Naive thymus-derived CD4-positive, alpha-beta T cell (primary cell): ENCODE measurements at regions not wholly inside any gene's neighbourhood (a gene's known extent, or its start where the extent isn't known, plus 50 kb on each side); places are given as distances from the start of the nearest gene placed in this dataset.
"Not testable (repeated sequence)": the region's sequence is repeated elsewhere in the genome, so short reads cannot be mapped to it uniquely, and the experiment has no call there.

Source experiments
- ATAC-seq: fragments of 150-1000 bp; cut with Tn5 transposase; 2 replicates; pipeline ENCODE4 v1.10.0; 2021; ENCODE audit warnings: mild to moderate bottlenecking, moderate library complexity
- CTCF ChIA-PET: fragments of 350-600 bp; sonication (Branson Sonifier 250); formaldehyde crosslinking; loops from one replicate; lab custom pipeline; 2021; ENCODE audit warnings: antibody characterized with exemption; lab: Charles Lee
- POLR2A ChIA-PET: fragments of 350-600 bp; sonication (Branson Sonifier 250); formaldehyde crosslinking; loops from one replicate; lab custom pipeline; 2021; ENCODE audit warnings: antibody characterized with exemption, inconsistent platforms; lab: Charles Lee
- DNase-seq, 9 donors: peaks; one replicate each; pipeline versions ENCODE4 v3.0.0 to v3.0.0-alpha.2; 2020 to 2022; ENCODE audit warnings: mixed read lengths in 1 of 9
- H3K27ac ChIP-seq: one replicate; pipeline ENCODE4 v1.7.0; 2013; ENCODE audit warnings: mild to moderate bottlenecking, low read depth, low read length, moderate library complexity
- H3K27me3 ChIP-seq, 2 donors: one replicate each; pipeline ENCODE4 v1.7.0; 2013; ENCODE audit warnings: low read length in 2 of 2, mild to moderate bottlenecking in 2 of 2, moderate library complexity in 2 of 2; ENCODE audit not compliant: control insufficient read depth in 2 of 2, insufficient read depth in 2 of 2
- H3K36me3 ChIP-seq, 3 experiments: 1 replicate in 2 of 3; 2 replicates in 1 of 3; pipeline ENCODE4 v1.7.0; 2013; ENCODE audit warnings: low read length in 3 of 3, mild to moderate bottlenecking in 3 of 3, moderate library complexity in 1 of 3; ENCODE audit not compliant: insufficient read depth in 3 of 3, control insufficient read depth in 2 of 3
- H3K4me1 ChIP-seq, 2 donors: one replicate each; pipeline ENCODE4 v1.7.0; 2013; ENCODE audit warnings: low read length in 2 of 2, mild to moderate bottlenecking in 2 of 2, moderate library complexity in 1 of 2; ENCODE audit not compliant: control insufficient read depth in 2 of 2, insufficient read depth in 2 of 2
- H3K4me3 ChIP-seq: 2 replicates; pipeline ENCODE4 v1.7.0; 2013; ENCODE audit warnings: mild to moderate bottlenecking, low read length
- H3K9me3 ChIP-seq, 3 experiments: 1 replicate in 2 of 3; 2 replicates in 1 of 3; pipeline ENCODE4 v1.7.0; 2013; ENCODE audit warnings: low read length in 3 of 3; ENCODE audit not compliant: control insufficient read depth in 2 of 3
- H3K27ac Mint-ChIP-seq, 9 donors: one replicate each; pipeline ENCODE4 v1.8.0; 2020 to 2022; ENCODE audit warnings: mixed read lengths in 9 of 9, mild to moderate bottlenecking in 8 of 9, moderate library complexity in 5 of 9, inconsistent platforms in 2 of 9
- H3K27me3 Mint-ChIP-seq, 5 donors: one replicate each; pipeline ENCODE4 v1.8.0; 2021 to 2022; ENCODE audit warnings: mixed read lengths in 5 of 5, mild to moderate bottlenecking in 1 of 5
- H3K36me3 Mint-ChIP-seq, 5 donors: one replicate each; pipeline ENCODE4 v1.8.0; 2020 to 2022; ENCODE audit warnings: mixed read lengths in 5 of 5, mild to moderate bottlenecking in 3 of 5, inconsistent platforms in 1 of 5
- H3K4me1 Mint-ChIP-seq, 7 donors: one replicate each; pipeline ENCODE4 v1.8.0; 2020 to 2022; ENCODE audit warnings: mixed read lengths in 7 of 7, mild to moderate bottlenecking in 3 of 7, inconsistent platforms in 1 of 7
- H3K4me3 Mint-ChIP-seq, 10 donors: one replicate each; pipeline ENCODE4 v1.8.0; 2020 to 2022; ENCODE audit warnings: mild to moderate bottlenecking in 10 of 10, mixed read lengths in 10 of 10, moderate library complexity in 6 of 10, inconsistent platforms in 2 of 10
- H3K9me3 Mint-ChIP-seq, 11 donors: one replicate each; pipeline ENCODE4 v1.8.0; 2020 to 2022; ENCODE audit warnings: mixed read lengths in 11 of 11, mild to moderate bottlenecking in 4 of 11, inconsistent platforms in 1 of 11, moderate library complexity in 1 of 11
- intact Hi-C, 2 donors: fragments of 100-400 bp; cut with micrococcal nuclease; formaldehyde crosslinking; loops; one replicate each; pipeline ENCODE4 v1.15.1; 2023

- Histone ChIP-seq H3K27me3 (no peaks in the 10 kb centered on the region), H3K4me3 (no peak overlapping the region), H3K4me1 (no peaks in the 10 kb centered on the region), H3K27ac (no peak overlapping the region), H3K9me3 (no peaks in the 10 kb centered on the region), H3K36me3 (no peaks in the 10 kb centered on the region)
- Mint-ChIP-seq H3K9me3 (peaks cover 0 to 5% (median 1%) of the 10 kb centered on the region in 11 donors), H3K36me3 (no peaks in the 10 kb centered on the region), H3K27me3 (peaks cover 8 to 48% (median 39%) of the 10 kb centered on the region in 5 donors), H3K4me1 (no peaks in the 10 kb centered on the region), H3K4me3 (no peak overlapping the region), H3K27ac (no peak overlapping the region)
- CTCF ChIA-PET: no interaction called here
- POLR2A ChIA-PET: no interaction called here
- intact Hi-C loops: no loop called here
- DNase-seq (no peak), ATAC-seq (no peak)
Measured at GRCh38 chr11:114799476-114799875, 121.1 kb downstream of the NXPE2 start.

DNA sequence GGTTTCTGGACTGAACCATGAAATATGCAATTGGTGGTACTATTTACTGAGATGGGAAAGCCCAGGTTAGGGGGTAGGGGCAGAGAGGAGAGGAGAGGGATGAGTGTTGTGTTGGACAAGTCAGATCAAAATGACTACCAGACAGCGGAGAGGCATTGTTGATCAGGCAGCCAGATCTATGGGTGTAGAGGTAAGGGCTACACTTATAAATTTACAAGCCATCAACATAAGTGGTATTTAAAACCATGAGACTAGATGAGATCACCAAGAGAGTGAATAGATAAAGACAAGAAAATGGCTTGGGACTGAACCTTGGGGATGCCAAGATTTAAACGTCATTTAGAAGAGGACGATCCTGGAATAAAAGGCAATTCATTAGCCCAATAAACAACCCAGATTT is 123.4 kb downstream of the NXPE2 start:
- Histone ChIP-seq H3K27ac (no peak overlapping the region), H3K9me3 (no peaks in the 10 kb centered on the region), H3K4me3 (no peak overlapping the region), H3K27me3 (no peaks in the 10 kb centered on the region), H3K36me3 (no peaks in the 10 kb centered on the region), H3K4me1 (no peaks in the 10 kb centered on the region)
- H3K36me3 Mint-ChIP-seq: no peaks in the 10 kb centered on the region
- peaks cover 8 to 39% (median 35%) of the 10 kb centered on the region in 5 donors for H3K27me3 Mint-ChIP-seq
- H3K4me3 Mint-ChIP-seq: no peak overlapping the region
- H3K4me1 Mint-ChIP-seq: no peaks in the 10 kb centered on the region
- ChIA-PET POLR2A (no interaction called here), CTCF (no interaction called here)
- intact Hi-C loops: no loop called here
- H3K27ac Mint-ChIP-seq: no peak overlapping the region
- ATAC-seq: no peak
- DNase-seq: no peak
- H3K9me3 Mint-ChIP-seq: peaks cover 0 to 7% (median 4%) of the 10 kb centered on the region in 11 donors

- no peaks in the 10 kb centered on the region for H3K9me3 ChIP-seq
- H3K9me3 Mint-ChIP-seq: peaks cover 0 to 7% (median 4%) of the 10 kb centered on the region in 11 donors
- H3K4me1 ChIP-seq: no peaks in the 10 kb centered on the region
- intact Hi-C loops: no loop called here
- H3K4me3 ChIP-seq: no peak overlapping the region
- no peak overlapping the region for H3K27ac ChIP-seq
- H3K27ac Mint-ChIP-seq: no peak overlapping the region
- POLR2A ChIA-PET: no interaction called here
- H3K4me3 Mint-ChIP-seq: no peak overlapping the region
- ATAC-seq: no peak
- H3K27me3 Mint-ChIP-seq: peaks cover 8 to 39% (median 34%) of the 10 kb centered on the region in 5 donors
- no peaks in the 10 kb centered on the region for H3K27me3 ChIP-seq
- CTCF ChIA-PET: no interaction called here
- H3K4me1 Mint-ChIP-seq: no peaks in the 10 kb centered on the region
- no peak for DNase-seq
- H3K36me3 ChIP-seq: no peaks in the 10 kb centered on the region
- H3K36me3 Mint-ChIP-seq: no peaks in the 10 kb centered on the region
Measured at GRCh38 chr11:114802878-114803277, 124.6 kb downstream of the NXPE2 start.

- H3K27ac Mint-ChIP-seq, H3K9me3 Mint-ChIP-seq, H3K27ac ChIP-seq, H3K4me3 ChIP-seq, CTCF ChIA-PET, H3K4me1 Mint-ChIP-seq, H3K4me1 ChIP-seq, H3K36me3 ChIP-seq, intact Hi-C loops, DNase-seq, POLR2A ChIA-PET, H3K4me3 Mint-ChIP-seq, ATAC-seq, H3K36me3 Mint-ChIP-seq, H3K9me3 ChIP-seq, H3K27me3 ChIP-seq: not testable (repeated sequence)
- H3K27me3 Mint-ChIP-seq: peaks cover 0 to 21% (median 12%) of the 10 kb centered on the region in 5 donors
Measured at GRCh38 chr11:114805431-114805830, 127.1 kb downstream of the NXPE2 start.

DNA sequence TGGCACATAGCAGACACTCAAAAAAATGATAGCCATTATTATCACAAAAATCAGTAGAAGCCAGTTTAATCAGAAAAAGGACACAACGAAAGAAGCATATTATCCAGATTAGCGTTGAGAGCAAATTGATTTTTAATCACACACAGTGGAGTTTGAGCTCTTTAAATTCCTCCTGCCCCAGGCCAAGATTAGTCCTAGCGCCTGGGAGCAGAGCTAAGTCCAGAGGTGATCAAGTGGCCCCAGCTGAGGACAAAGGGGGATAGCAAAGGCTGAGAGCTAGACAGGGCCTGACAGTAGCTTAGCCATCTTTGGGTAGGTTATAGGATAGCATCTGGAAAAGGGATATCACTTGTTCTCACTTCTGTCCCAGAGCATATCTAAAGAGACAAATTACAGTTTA is 133.6 kb downstream of the NXPE2 start:
- ChIA-PET CTCF (no interaction called here), POLR2A (no interaction called here)
- ATAC-seq (no peak), DNase-seq (no peak)
- Mint-ChIP-seq H3K36me3 (no peaks in the 10 kb centered on the region), H3K4me1 (no peaks in the 10 kb centered on the region), H3K27me3 (no peaks in the 10 kb centered on the region), H3K27ac (no peak overlapping the region), H3K9me3 (peaks cover 0 to 3% (median 0%) of the 10 kb centered on the region in 11 donors), H3K4me3 (no peak overlapping the region)
- Histone ChIP-seq H3K27me3 (no peaks in the 10 kb centered on the region), H3K27ac (no peak overlapping the region), H3K4me1 (no peaks in the 10 kb centered on the region), H3K9me3 (no peaks in the 10 kb centered on the region), H3K4me3 (no peak overlapping the region), H3K36me3 (no peaks in the 10 kb centered on the region)
- intact Hi-C loops: no loop called here

GRCh38 chr11:114812733-114813132 is 134.4 kb downstream of the NXPE2 start:
- POLR2A ChIA-PET: no interaction called here
- intact Hi-C loops: no loop called here
- H3K27ac Mint-ChIP-seq: no peak overlapping the region
- CTCF ChIA-PET: no interaction called here
- H3K4me1 Mint-ChIP-seq: no peaks in the 10 kb centered on the region
- no peaks in the 10 kb centered on the region for H3K36me3 Mint-ChIP-seq
- no peaks in the 10 kb centered on the region for H3K27me3 ChIP-seq
- no peak overlapping the region for H3K4me3 ChIP-seq
- ATAC-seq (no peak), DNase-seq (no peak)
- no peak overlapping the region for H3K4me3 Mint-ChIP-seq
- H3K27me3 Mint-ChIP-seq: no peaks in the 10 kb centered on the region
- H3K27ac ChIP-seq: no peak overlapping the region
- H3K36me3 ChIP-seq: no peaks in the 10 kb centered on the region
- no peaks in the 10 kb centered on the region for H3K4me1 ChIP-seq
- peaks cover 0 to 3% (median 0%) of the 10 kb centered on the region in 11 donors for H3K9me3 Mint-ChIP-seq
- no peaks in the 10 kb centered on the region for H3K9me3 ChIP-seq

DNA sequence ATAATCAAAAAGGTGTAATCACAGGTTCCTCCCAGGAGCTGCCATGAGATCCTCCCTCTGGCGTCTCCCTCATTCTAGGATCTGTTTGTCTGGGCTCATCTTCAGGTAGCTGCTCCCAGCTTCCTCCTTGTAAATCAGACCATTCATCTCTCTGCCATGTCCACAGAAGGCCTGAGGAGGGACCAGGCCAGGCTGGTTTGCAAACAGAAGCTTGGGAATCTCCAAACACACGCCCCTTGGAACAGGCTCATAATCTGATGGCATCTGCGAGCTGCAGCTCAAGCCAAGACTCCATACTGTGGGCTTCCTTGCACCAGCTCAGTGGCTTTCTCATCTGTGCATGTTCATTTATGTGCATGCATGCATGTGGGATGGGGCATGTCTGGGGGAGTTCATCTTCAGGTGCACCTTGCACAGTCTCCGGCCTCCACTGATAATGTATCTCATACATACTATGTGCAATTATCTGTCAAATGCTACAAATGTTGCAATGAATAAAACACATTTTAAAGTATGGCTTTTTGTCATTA is 134.9 kb downstream of the NXPE2 start:
- Mint-ChIP-seq H3K27me3 (no peaks in the 10 kb centered on the region), H3K27ac (no peak overlapping the region), H3K4me1 (no peaks in the 10 kb centered on the region), H3K9me3 (peaks cover 0 to 3% (median 0%) of the 10 kb centered on the region in 11 donors), H3K36me3 (no peaks in the 10 kb centered on the region), H3K4me3 (no peak overlapping the region)
- DNase-seq: no peak
- Histone ChIP-seq H3K4me3 (no peak overlapping the region), H3K36me3 (no peaks in the 10 kb centered on the region), H3K27ac (no peak overlapping the region), H3K9me3 (no peaks in the 10 kb centered on the region), H3K27me3 (no peaks in the 10 kb centered on the region), H3K4me1 (no peaks in the 10 kb centered on the region)
- ChIA-PET POLR2A (no interaction called here), CTCF (no interaction called here)
- intact Hi-C loops: no loop called here
- no peak for ATAC-seq
